Activated naive CD8-positive, alpha-beta T cell treated with anti-CD3 and anti-CD28 coated beads, Interleukin-2, amount 10 ng/mL, durations not matched to agents 7 days and 5 days (primary cell): ENCODE measurements at regions not wholly inside any gene's neighbourhood (a gene's known extent, or its start where the extent isn't known, plus 50 kb on each side); places are given as distances from the start of the nearest gene placed in this dataset.
"Not testable (repeated sequence)": the region's sequence is repeated elsewhere in the genome, so short reads cannot be mapped to it uniquely, and the experiment has no call there.

Experiments used
- ATAC-seq: fragments of 150-1000 bp; cut with Tn5 transposase; one replicate; pipeline ENCODE4 v1.10.0; 2021; ENCODE audit warnings: low read depth, moderate library complexity
- POLR2A ChIA-PET: fragments of 350-600 bp; sonication (Branson Sonifier 250); formaldehyde crosslinking; loops from one replicate; lab custom pipeline; 2021; ENCODE audit warnings: antibody characterized with exemption; lab: Charles Lee
- DNase-seq: peaks from one replicate; pipeline ENCODE4 v3.0.0; 2021
- H3K27ac Mint-ChIP-seq: one replicate; pipeline ENCODE4 v1.8.0; 2022; ENCODE audit warnings: mild to moderate bottlenecking, mixed read lengths
- H3K27me3 Mint-ChIP-seq: one replicate; pipeline ENCODE4 v1.8.0; 2022; ENCODE audit warnings: mild to moderate bottlenecking, moderate library complexity, mixed read lengths
- H3K36me3 Mint-ChIP-seq: one replicate; pipeline ENCODE4 v1.8.0; 2021; ENCODE audit warnings: mild to moderate bottlenecking, mixed read lengths
- H3K4me1 Mint-ChIP-seq: one replicate; pipeline ENCODE4 v1.8.0; 2021; ENCODE audit warnings: mixed read lengths
- H3K4me3 Mint-ChIP-seq: one replicate; pipeline ENCODE4 v1.8.0; 2022; ENCODE audit warnings: mild to moderate bottlenecking, moderate library complexity, mixed read lengths
- H3K9me3 Mint-ChIP-seq: one replicate; pipeline ENCODE4 v1.8.0; 2021; ENCODE audit warnings: mixed read lengths

- H3K4me1 Mint-ChIP-seq, H3K4me3 Mint-ChIP-seq, H3K36me3 Mint-ChIP-seq, DNase-seq, H3K27me3 Mint-ChIP-seq, H3K9me3 Mint-ChIP-seq, H3K27ac Mint-ChIP-seq, ATAC-seq, POLR2A ChIA-PET: not testable (repeated sequence)
These were observed 84.9 kb upstream of the ATXN3L start for GRCh38 chrX:13404777-13405176.

- no peak for ATAC-seq
- H3K27me3 Mint-ChIP-seq = no peaks in the 10 kb centered on the region
- no peak overlapping the region for H3K4me3 Mint-ChIP-seq
- no peak for DNase-seq
- POLR2A ChIA-PET = no interaction called here
- no peaks in the 10 kb centered on the region for H3K36me3 Mint-ChIP-seq
- H3K9me3 Mint-ChIP-seq = peaks cover 2% of the 10 kb centered on the region
- H3K4me1 Mint-ChIP-seq = peaks cover 3% of the 10 kb centered on the region
- no peak overlapping the region for H3K27ac Mint-ChIP-seq
These were observed 84.5 kb upstream of the ATXN3L start for GRCh38 chrX:13404364-13404763.

- H3K4me3 Mint-ChIP-seq = no peak overlapping the region
- H3K27ac Mint-ChIP-seq = no peak overlapping the region
- no peak for DNase-seq
- H3K4me1 Mint-ChIP-seq = peaks cover 5% of the 10 kb centered on the region
- no peaks in the 10 kb centered on the region for H3K36me3 Mint-ChIP-seq
- POLR2A ChIA-PET = no interaction called here
- H3K27me3 Mint-ChIP-seq = no peaks in the 10 kb centered on the region
- ATAC-seq = no peak
- peaks cover 2% of the 10 kb centered on the region for H3K9me3 Mint-ChIP-seq
These were observed 81.9 kb upstream of the ATXN3L start for GRCh38 chrX:13401724-13402123.

GRCh38 chrX:13398839-13399238 lies 79.0 kb upstream of the ATXN3L start:
- H3K27ac Mint-ChIP-seq = no peak overlapping the region
- H3K36me3 Mint-ChIP-seq = no peaks in the 10 kb centered on the region
- H3K4me3 Mint-ChIP-seq = no peak overlapping the region
- POLR2A ChIA-PET = no interaction called here
- peaks cover 5% of the 10 kb centered on the region for H3K4me1 Mint-ChIP-seq
- no peak for DNase-seq
- ATAC-seq = no peak
- no peaks in the 10 kb centered on the region for H3K9me3 Mint-ChIP-seq
- no peaks in the 10 kb centered on the region for H3K27me3 Mint-ChIP-seq

- H3K4me3 Mint-ChIP-seq = no peak overlapping the region
- H3K27ac Mint-ChIP-seq = no peak overlapping the region
- no peaks in the 10 kb centered on the region for H3K36me3 Mint-ChIP-seq
- POLR2A ChIA-PET = no interaction called here
- H3K9me3 Mint-ChIP-seq = peaks cover 2% of the 10 kb centered on the region
- ATAC-seq (no peak), DNase-seq (no peak)
- peaks cover 5% of the 10 kb centered on the region for H3K4me1 Mint-ChIP-seq
- no peaks in the 10 kb centered on the region for H3K27me3 Mint-ChIP-seq
These were observed 78.3 kb upstream of the ATXN3L start for GRCh38 chrX:13397878-13398818.

- ATAC-seq (no peak), DNase-seq (no peak)
- H3K9me3 Mint-ChIP-seq = peaks cover 2% of the 10 kb centered on the region
- H3K27me3 Mint-ChIP-seq = no peaks in the 10 kb centered on the region
- POLR2A ChIA-PET = no interaction called here
- no peaks in the 10 kb centered on the region for H3K36me3 Mint-ChIP-seq
- H3K4me3 Mint-ChIP-seq = no peak overlapping the region
- H3K4me1 Mint-ChIP-seq = peaks cover 3% of the 10 kb centered on the region
- no peak overlapping the region for H3K27ac Mint-ChIP-seq
These were observed 77.1 kb upstream of the ATXN3L start for GRCh38 chrX:13396924-13397323.

DNA sequence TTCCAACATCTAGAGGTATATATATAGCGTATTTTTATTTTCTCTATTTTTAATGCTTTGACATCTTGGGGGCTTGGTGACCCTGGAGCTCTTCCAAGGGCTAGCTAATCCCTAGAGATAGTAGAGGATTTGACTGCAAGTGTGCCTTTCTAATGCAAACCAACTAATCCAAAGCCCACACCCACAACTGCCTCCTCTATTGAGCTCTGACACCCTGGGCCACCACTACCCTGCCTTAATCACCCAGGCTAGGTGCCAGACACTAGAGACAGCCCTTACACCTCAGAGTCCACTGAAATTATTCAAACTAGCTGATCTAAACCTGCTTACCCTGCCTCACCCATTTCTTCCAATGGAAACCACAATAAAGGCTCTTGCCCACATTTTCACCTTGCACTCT lies 69.6 kb upstream of the ATXN3L start:
- Mint-ChIP-seq H3K27ac (no peak overlapping the region), H3K4me1 (peaks cover 6% of the 10 kb centered on the region), H3K27me3 (no peaks in the 10 kb centered on the region), H3K36me3 (peaks cover 1% of the 10 kb centered on the region), H3K9me3 (peaks cover 5% of the 10 kb centered on the region), H3K4me3 (no peak overlapping the region)
- DNase-seq (no peak), ATAC-seq (no peak)
- POLR2A ChIA-PET = no interaction called here

DNA sequence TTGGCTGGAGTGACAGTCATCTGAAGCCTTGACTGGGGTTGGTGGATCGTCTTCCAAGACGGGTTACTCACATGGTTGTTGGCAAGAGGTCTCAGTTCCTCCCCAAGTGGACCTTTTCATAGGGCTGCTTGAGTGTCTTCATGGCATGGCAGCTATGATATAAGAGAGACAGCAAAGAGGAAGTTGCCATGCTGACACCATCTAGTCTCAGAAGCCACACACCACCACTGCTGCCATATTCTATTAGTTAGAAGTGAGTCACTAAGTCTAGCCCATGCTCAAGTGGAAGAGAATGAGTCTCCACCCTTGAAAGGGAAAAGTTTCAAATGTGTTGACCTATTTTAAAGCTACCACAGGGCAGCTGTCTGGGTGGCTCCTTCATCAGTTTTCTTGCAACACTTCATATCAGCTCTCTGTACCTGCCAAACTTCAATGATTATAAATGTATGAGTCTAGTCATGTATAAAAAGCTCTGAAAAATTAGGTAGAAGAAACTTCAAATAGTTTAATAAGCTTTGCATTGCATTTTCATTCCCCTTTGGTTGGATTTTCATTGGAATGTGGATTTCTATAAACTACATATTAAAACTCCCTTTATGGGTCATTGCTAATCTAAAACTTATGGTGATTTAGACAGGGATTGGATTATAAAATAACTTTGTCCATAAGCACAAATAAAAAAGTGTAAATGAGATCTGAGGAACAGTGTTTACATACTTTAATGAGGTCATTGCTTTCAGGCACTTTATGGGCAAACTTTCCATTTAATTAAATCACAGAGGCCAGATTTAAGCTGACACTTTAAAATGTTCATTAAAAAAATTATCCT lies 68.0 kb upstream of the ATXN3L start:
- ATAC-seq = peak; percentile 50
- no peak overlapping the region for H3K4me3 Mint-ChIP-seq
- peaks cover 6% of the 10 kb centered on the region for H3K4me1 Mint-ChIP-seq
- DNase-seq = no peak
- POLR2A ChIA-PET = no interaction called here
- peaks cover 1% of the 10 kb centered on the region for H3K36me3 Mint-ChIP-seq
- no peak overlapping the region for H3K27ac Mint-ChIP-seq
- H3K27me3 Mint-ChIP-seq = no peaks in the 10 kb centered on the region
- peaks cover 3% of the 10 kb centered on the region for H3K9me3 Mint-ChIP-seq

DNA sequence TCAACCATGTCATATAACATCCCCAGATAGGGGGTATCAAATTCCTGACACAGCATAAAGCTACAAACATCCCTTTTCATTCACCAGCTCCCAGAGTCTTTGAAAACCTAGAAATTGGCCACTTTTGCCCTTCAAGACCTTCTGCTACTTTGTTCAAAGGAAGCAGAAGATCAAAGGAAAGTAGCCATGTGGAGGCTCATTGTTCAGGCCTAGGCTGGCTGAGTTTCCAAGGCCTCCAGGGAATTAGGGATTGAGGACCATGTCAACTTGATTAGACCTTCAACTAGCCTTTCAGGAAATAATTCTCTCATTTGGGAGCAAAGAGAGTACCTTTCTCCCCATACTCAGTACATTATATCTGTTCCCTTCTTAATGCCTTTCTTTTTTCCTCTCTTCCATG lies 66.8 kb upstream of the ATXN3L start:
- no peaks in the 10 kb centered on the region for H3K27me3 Mint-ChIP-seq
- no peak for DNase-seq
- peaks cover 3% of the 10 kb centered on the region for H3K9me3 Mint-ChIP-seq
- H3K4me3 Mint-ChIP-seq = no peak overlapping the region
- POLR2A ChIA-PET = no interaction called here
- H3K36me3 Mint-ChIP-seq = peaks cover 1% of the 10 kb centered on the region
- peaks cover 6% of the 10 kb centered on the region for H3K4me1 Mint-ChIP-seq
- ATAC-seq = no peak
- no peak overlapping the region for H3K27ac Mint-ChIP-seq

- no peak overlapping the region for H3K27ac Mint-ChIP-seq
- peaks cover 6% of the 10 kb centered on the region for H3K4me1 Mint-ChIP-seq
- no peak for DNase-seq
- no peak overlapping the region for H3K4me3 Mint-ChIP-seq
- POLR2A ChIA-PET = no interaction called here
- H3K27me3 Mint-ChIP-seq = no peaks in the 10 kb centered on the region
- peaks cover 3% of the 10 kb centered on the region for H3K9me3 Mint-ChIP-seq
- H3K36me3 Mint-ChIP-seq = peaks cover 1% of the 10 kb centered on the region
- no peak for ATAC-seq
These were observed 66.2 kb upstream of the ATXN3L start for GRCh38 chrX:13386092-13386491.

GRCh38 chrX:13383907-13384306 lies 64.1 kb upstream of the ATXN3L start:
- no peaks in the 10 kb centered on the region for H3K36me3 Mint-ChIP-seq
- ATAC-seq (no peak), DNase-seq (no peak)
- H3K27ac Mint-ChIP-seq = no peak overlapping the region
- H3K27me3 Mint-ChIP-seq = no peaks in the 10 kb centered on the region
- POLR2A ChIA-PET = no interaction called here
- H3K9me3 Mint-ChIP-seq = no peaks in the 10 kb centered on the region
- H3K4me1 Mint-ChIP-seq = peaks cover 3% of the 10 kb centered on the region
- H3K4me3 Mint-ChIP-seq = no peak overlapping the region

DNA sequence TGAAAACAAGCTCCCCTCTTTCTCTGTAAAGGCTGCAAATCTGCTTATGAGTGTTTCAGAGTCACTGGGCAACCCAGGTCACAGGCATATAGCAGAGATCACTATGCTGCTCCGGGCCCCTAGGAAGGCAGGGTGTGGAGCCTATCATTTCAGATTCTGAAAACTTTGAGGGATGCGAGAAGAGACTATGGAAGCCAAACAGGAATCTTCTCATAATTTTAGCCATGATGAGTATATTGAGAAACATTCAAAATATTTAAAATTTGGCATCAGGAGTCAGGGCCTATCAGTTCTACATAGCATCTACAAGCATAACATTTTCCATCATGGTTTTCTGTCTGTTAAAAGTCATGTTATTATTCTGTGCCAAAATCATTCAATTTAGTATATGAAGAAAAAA lies 61.7 kb upstream of the ATXN3L start:
- Mint-ChIP-seq H3K4me1 (peaks cover 3% of the 10 kb centered on the region), H3K27me3 (peaks cover 3% of the 10 kb centered on the region), H3K36me3 (no peaks in the 10 kb centered on the region), H3K9me3 (peaks cover 2% of the 10 kb centered on the region), H3K27ac (no peak overlapping the region), H3K4me3 (no peak overlapping the region)
- DNase-seq = no peak
- ATAC-seq = no peak
- POLR2A ChIA-PET = no interaction called here

GRCh38 chrX:13380211-13380610 lies 60.4 kb upstream of the ATXN3L start:
- Mint-ChIP-seq H3K36me3 (no peaks in the 10 kb centered on the region), H3K4me3 (no peak overlapping the region), H3K4me1 (peaks cover 3% of the 10 kb centered on the region), H3K27ac (no peak overlapping the region), H3K27me3 (peaks cover 3% of the 10 kb centered on the region), H3K9me3 (peaks cover 2% of the 10 kb centered on the region)
- POLR2A ChIA-PET = no interaction called here
- no peak for DNase-seq
- no peak for ATAC-seq
